ENCODE measurements at regions not wholly inside any gene's neighbourhood (a gene's known extent, or its start where the extent isn't known, plus 50 kb on each side); places are given as distances from the start of the nearest gene placed in this dataset.

DNA sequence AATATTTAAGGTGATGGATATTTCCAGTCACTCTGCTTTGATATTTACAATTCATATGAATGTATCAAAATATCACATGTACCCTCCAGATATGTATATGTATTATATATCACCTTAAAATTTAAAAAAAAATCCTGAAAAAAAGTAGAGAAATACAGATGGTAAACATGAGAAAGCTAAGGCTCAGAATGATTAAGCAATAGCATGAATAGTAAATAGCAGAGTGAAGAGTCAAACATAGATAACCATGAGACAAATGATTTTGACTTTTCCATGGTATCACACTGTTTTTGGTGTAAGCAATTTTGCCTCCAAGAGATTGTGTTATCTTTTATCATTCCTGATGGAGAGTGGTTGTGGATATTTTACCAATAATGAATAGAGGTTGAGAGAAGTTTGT lies 868.8 kb downstream of the CDH11 start:
- no peak overlapping the region for H2AFZ ChIP-seq
- no peaks in the 10 kb centered on the region for H3K27me3 ChIP-seq
- DNase-seq (ENCODE audit: low spot score), result no peak
- TF ChIP-seq EZH2 (IDR thresholded peaks at IDR 0.05; ENCODE audit: borderline replicate concordance) (no peak), EZH2phosphoT487 (IDR thresholded peaks at IDR 0.05; ENCODE audit: low read depth, severe bottlenecking, unreplicated experiment) (no peak)
- TF ChIP-seq, protein P1, sequence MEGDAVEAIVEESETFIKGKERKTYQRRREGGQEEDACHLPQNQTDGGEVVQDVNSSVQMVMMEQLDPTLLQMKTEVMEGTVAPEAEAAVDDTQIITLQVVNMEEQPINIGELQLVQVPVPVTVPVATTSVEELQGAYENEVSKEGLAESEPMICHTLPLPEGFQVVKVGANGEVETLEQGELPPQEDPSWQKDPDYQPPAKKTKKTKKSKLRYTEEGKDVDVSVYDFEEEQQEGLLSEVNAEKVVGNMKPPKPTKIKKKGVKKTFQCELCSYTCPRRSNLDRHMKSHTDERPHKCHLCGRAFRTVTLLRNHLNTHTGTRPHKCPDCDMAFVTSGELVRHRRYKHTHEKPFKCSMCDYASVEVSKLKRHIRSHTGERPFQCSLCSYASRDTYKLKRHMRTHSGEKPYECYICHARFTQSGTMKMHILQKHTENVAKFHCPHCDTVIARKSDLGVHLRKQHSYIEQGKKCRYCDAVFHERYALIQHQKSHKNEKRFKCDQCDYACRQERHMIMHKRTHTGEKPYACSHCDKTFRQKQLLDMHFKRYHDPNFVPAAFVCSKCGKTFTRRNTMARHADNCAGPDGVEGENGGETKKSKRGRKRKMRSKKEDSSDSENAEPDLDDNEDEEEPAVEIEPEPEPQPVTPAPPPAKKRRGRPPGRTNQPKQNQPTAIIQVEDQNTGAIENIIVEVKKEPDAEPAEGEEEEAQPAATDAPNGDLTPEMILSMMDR (IDR thresholded peaks at IDR 0.05; ENCODE audit: poor library complexity), result no peak
- H3K36me3 ChIP-seq (replicated peaks; ENCODE audit: insufficient read depth, low read depth), result no peaks in the 10 kb centered on the region
- H3K79me2 ChIP-seq, result no peaks in the 10 kb centered on the region
- H3K4me3 ChIP-seq, result no peak overlapping the region
- no peak overlapping the region for H3K4me2 ChIP-seq
- H3K9me2 ChIP-seq (replicated peaks; ENCODE audit: insufficient read depth), result no peaks in the 10 kb centered on the region
- no peak overlapping the region for H3K27ac ChIP-seq
- no peaks in the 10 kb centered on the region for H3K9me3 ChIP-seq (ENCODE audit: low read depth)
- no peaks in the 10 kb centered on the region for H4K20me1 ChIP-seq (ENCODE audit: insufficient read depth, poor library complexity, severe bottlenecking)
- H3K4me1 ChIP-seq (ENCODE audit: insufficient read depth), result no peaks in the 10 kb centered on the region

DNA sequence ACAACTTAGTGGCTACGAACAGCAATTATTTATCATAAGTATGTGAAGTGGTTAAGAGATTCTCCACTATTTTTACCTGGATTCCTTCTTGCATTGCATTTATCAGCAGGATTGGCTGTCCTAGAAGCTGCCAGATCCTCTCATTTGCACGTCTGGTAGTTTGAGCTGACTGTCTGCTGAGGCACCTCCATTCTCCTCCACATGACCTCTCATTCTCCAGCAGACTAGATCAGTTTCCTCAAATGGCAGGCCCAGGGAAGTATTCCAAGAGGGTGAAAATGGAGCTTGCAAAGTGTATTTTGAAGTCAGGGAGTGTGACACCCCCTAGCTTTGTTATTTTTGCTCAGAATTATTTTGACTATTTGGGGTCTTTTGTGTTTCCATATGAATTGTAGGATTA lies 870.1 kb downstream of the CDH11 start:
- Histone ChIP-seq H3K4me2 (no peak overlapping the region), H2AFZ (no peak overlapping the region), H4K20me1 (ENCODE audit: insufficient read depth, poor library complexity, severe bottlenecking) (no peaks in the 10 kb centered on the region), H3K4me1 (ENCODE audit: insufficient read depth) (no peaks in the 10 kb centered on the region), H3K9me3 (ENCODE audit: low read depth) (no peaks in the 10 kb centered on the region), H3K9me2 (replicated peaks; ENCODE audit: insufficient read depth) (no peaks in the 10 kb centered on the region), H3K4me3 (no peak overlapping the region), H3K36me3 (replicated peaks; ENCODE audit: insufficient read depth, low read depth) (no peaks in the 10 kb centered on the region), H3K27ac (no peak overlapping the region), H3K79me2 (no peaks in the 10 kb centered on the region), H3K27me3 (no peaks in the 10 kb centered on the region)
- DNase-seq (ENCODE audit: low spot score), result no peak
- no peak for TF ChIP-seq EZH2 (IDR thresholded peaks at IDR 0.05; ENCODE audit: borderline replicate concordance)
- TF ChIP-seq, protein P1 (IDR thresholded peaks at IDR 0.05; ENCODE audit: poor library complexity), result no peak
- no peak for TF ChIP-seq EZH2phosphoT487 (IDR thresholded peaks at IDR 0.05; ENCODE audit: low read depth, severe bottlenecking, unreplicated experiment)
- WGBS (ENCODE audit: low lambda C conversion rate, missing lambda C conversion rate), result 86% methylated on average over 2 of the region's 2 CpGs

GRCh38 chr16:64250866-64251265 lies 871.0 kb downstream of the CDH11 start:
- no peak overlapping the region for H3K4me2 ChIP-seq
- no peaks in the 10 kb centered on the region for H3K9me3 ChIP-seq (ENCODE audit: low read depth)
- no peaks in the 10 kb centered on the region for H3K9me2 ChIP-seq (replicated peaks; ENCODE audit: insufficient read depth)
- H3K27ac ChIP-seq, result no peak overlapping the region
- H3K4me1 ChIP-seq (ENCODE audit: insufficient read depth), result no peaks in the 10 kb centered on the region
- no peak overlapping the region for H2AFZ ChIP-seq
- TF ChIP-seq, protein P1 (IDR thresholded peaks at IDR 0.05; ENCODE audit: poor library complexity), result no peak
- TF ChIP-seq EZH2 (IDR thresholded peaks at IDR 0.05; ENCODE audit: borderline replicate concordance) (no peak), EZH2phosphoT487 (IDR thresholded peaks at IDR 0.05; ENCODE audit: low read depth, severe bottlenecking, unreplicated experiment) (no peak)
- H3K27me3 ChIP-seq, result no peaks in the 10 kb centered on the region
- no peaks in the 10 kb centered on the region for H3K36me3 ChIP-seq (replicated peaks; ENCODE audit: insufficient read depth, low read depth)
- H3K79me2 ChIP-seq, result no peaks in the 10 kb centered on the region
- no peak overlapping the region for H3K4me3 ChIP-seq
- DNase-seq (ENCODE audit: low spot score), result no peak
- H4K20me1 ChIP-seq (ENCODE audit: insufficient read depth, poor library complexity, severe bottlenecking), result no peaks in the 10 kb centered on the region
- WGBS (ENCODE audit: low lambda C conversion rate, missing lambda C conversion rate), result 93% methylated on average over 1 of the region's 1 CpG

GRCh38 chr16:64242492-64242891 lies 879.4 kb downstream of the CDH11 start:
- H3K4me1 ChIP-seq (ENCODE audit: insufficient read depth), result no peaks in the 10 kb centered on the region
- no peak for DNase-seq (ENCODE audit: low spot score)
- 91% methylated on average over 6 of the region's 6 CpGs for WGBS (ENCODE audit: low lambda C conversion rate, missing lambda C conversion rate)
- H3K27me3 ChIP-seq, result no peaks in the 10 kb centered on the region
- no peaks in the 10 kb centered on the region for H3K9me2 ChIP-seq (replicated peaks; ENCODE audit: insufficient read depth)
- H3K4me2 ChIP-seq, result no peak overlapping the region
- TF ChIP-seq EZH2 (IDR thresholded peaks at IDR 0.05; ENCODE audit: borderline replicate concordance) (no peak), EZH2phosphoT487 (IDR thresholded peaks at IDR 0.05; ENCODE audit: low read depth, severe bottlenecking, unreplicated experiment) (no peak)
- TF ChIP-seq, protein P1 (IDR thresholded peaks at IDR 0.05; ENCODE audit: poor library complexity), result no peak
- no peaks in the 10 kb centered on the region for H4K20me1 ChIP-seq (ENCODE audit: insufficient read depth, poor library complexity, severe bottlenecking)
- H3K9me3 ChIP-seq (ENCODE audit: low read depth), result no peaks in the 10 kb centered on the region
- no peak overlapping the region for H3K27ac ChIP-seq
- H3K36me3 ChIP-seq (replicated peaks; ENCODE audit: insufficient read depth, low read depth), result no peaks in the 10 kb centered on the region
- H2AFZ ChIP-seq, result no peak overlapping the region
- no peaks in the 10 kb centered on the region for H3K79me2 ChIP-seq
- no peak overlapping the region for H3K4me3 ChIP-seq
